H9 (cell line): ENCODE measurements at regions not wholly inside any gene's neighbourhood (a gene's known extent, or its start where the extent isn't known, plus 50 kb on each side); places are given as distances from the start of the nearest gene placed in this dataset.

ENCODE experiments used
- DNase-seq: peaks from one replicate; pipeline ENCODE4 v3.0.0-alpha.2; 2017
- H2AFZ ChIP-seq: one replicate; pipeline ENCODE4 v1.6.1; 2013; ENCODE audit warnings: mild to moderate bottlenecking, low read length, control low read depth, moderate library complexity
- H2AK5ac ChIP-seq: 2 replicates; pipeline ENCODE4 v1.6.1; 2013; ENCODE audit warnings: low read length, control low read depth, mixed read lengths; ENCODE audit not compliant: insufficient read length
- H2BK120ac ChIP-seq: one replicate; pipeline ENCODE4 v1.6.1; 2013; ENCODE audit warnings: low read depth, mild to moderate bottlenecking, low read length, control low read depth, inconsistent platforms; ENCODE audit not compliant: poor library complexity, severe bottlenecking
- H2BK12ac ChIP-seq: 2 replicates; pipeline ENCODE4 v1.6.1; 2013; ENCODE audit warnings: low read length, control low read depth, mixed read lengths, low read depth; ENCODE audit not compliant: insufficient read length
- H2BK15ac ChIP-seq: 2 replicates; pipeline ENCODE4 v1.6.1; 2013; ENCODE audit warnings: low read depth, low read length, control low read depth
- H2BK20ac ChIP-seq: one replicate; pipeline ENCODE4 v1.6.1; 2013; ENCODE audit warnings: low read depth, mild to moderate bottlenecking, low read length, control low read depth, inconsistent platforms; ENCODE audit not compliant: poor library complexity, severe bottlenecking
- H2BK5ac ChIP-seq: 2 replicates; pipeline ENCODE4 v1.6.1; 2013; ENCODE audit warnings: low read length, control low read depth, mixed read lengths; ENCODE audit not compliant: insufficient read length
- H3K14ac ChIP-seq: 2 replicates; pipeline ENCODE4 v1.6.1; 2013; ENCODE audit warnings: low read length, control low read depth; ENCODE audit not compliant: insufficient read depth
- H3K18ac ChIP-seq: 2 replicates; pipeline ENCODE4 v1.6.1; 2013; ENCODE audit warnings: low read depth, mild to moderate bottlenecking, mixed read lengths, low read length, control low read depth; ENCODE audit not compliant: insufficient read length
- H3K23ac ChIP-seq: 2 replicates; pipeline ENCODE4 v1.6.1; 2013; ENCODE audit warnings: low read length, control low read depth, mixed read lengths, low read depth; ENCODE audit not compliant: insufficient read length
- H3K23me2 ChIP-seq: 2 replicates; pipeline ENCODE4 v1.6.1; 2013; ENCODE audit warnings: low read depth, mild to moderate bottlenecking, mixed read lengths, low read length, control low read depth; ENCODE audit not compliant: insufficient read length, poor library complexity, severe bottlenecking
- H3K27ac ChIP-seq: 2 replicates; pipeline ENCODE4 v1.5.1; 2013; ENCODE audit warnings: low read length, control low read depth, mixed read lengths, low read depth; ENCODE audit not compliant: insufficient read length
- H3K27me3 ChIP-seq: 2 replicates; pipeline ENCODE4 v1.6.1; 2013; ENCODE audit warnings: low read length, control low read depth, inconsistent platforms; ENCODE audit not compliant: insufficient read depth
- H3K4ac ChIP-seq: 2 replicates; pipeline ENCODE4 v1.6.1; 2013; ENCODE audit warnings: low read depth, mild to moderate bottlenecking, control low read depth, inconsistent platforms, low read length, moderate library complexity
- H3K4me1 ChIP-seq: 2 replicates; pipeline ENCODE4 v1.6.1; 2013; ENCODE audit warnings: low read length, control low read depth, inconsistent platforms; ENCODE audit not compliant: insufficient read depth
- H3K4me2 ChIP-seq: 2 replicates; pipeline ENCODE4 v1.6.1; 2013; ENCODE audit warnings: low read length, control low read depth, mixed read lengths; ENCODE audit not compliant: insufficient read length, insufficient read depth
- H3K56ac ChIP-seq: 2 replicates; pipeline ENCODE4 v1.6.1; 2013; ENCODE audit warnings: low read depth, mild to moderate bottlenecking, mixed read lengths, low read length, control low read depth; ENCODE audit not compliant: insufficient read length
- H3K79me1 ChIP-seq: 2 replicates; pipeline ENCODE4 v1.6.1; 2013; ENCODE audit warnings: low read depth, mild to moderate bottlenecking, moderate library complexity, low read length, control low read depth, inconsistent platforms; ENCODE audit not compliant: insufficient read depth, poor library complexity, severe bottlenecking
- H3K79me2 ChIP-seq: 2 replicates; pipeline ENCODE4 v1.6.1; 2013; ENCODE audit warnings: low read length, control low read depth, inconsistent platforms; ENCODE audit not compliant: insufficient read depth
- H3K9ac ChIP-seq: 2 replicates; pipeline ENCODE4 v1.6.1; 2013; ENCODE audit warnings: low read length, control low read depth, mixed read lengths; ENCODE audit not compliant: insufficient read length; ENCODE audit errors: extremely low read depth
- H3K9me3 ChIP-seq: one replicate; pipeline ENCODE4 v1.6.1; 2013; ENCODE audit warnings: low read depth, low read length, inconsistent platforms; ENCODE audit not compliant: control insufficient read depth
- H3T11ph ChIP-seq: one replicate; pipeline ENCODE4 v1.6.1; 2013; ENCODE audit warnings: mild to moderate bottlenecking, low read length, control low read depth, inconsistent platforms
- H4K20me1 ChIP-seq: one replicate; pipeline ENCODE4 v1.6.1; 2013; ENCODE audit not compliant: control insufficient read depth, insufficient read length, insufficient read depth
- H4K5ac ChIP-seq: 2 replicates; pipeline ENCODE4 v1.6.1; 2013; ENCODE audit warnings: low read depth, mild to moderate bottlenecking, mixed read lengths, low read length, control low read depth; ENCODE audit not compliant: insufficient read length
- H4K8ac ChIP-seq: replicated peaks from 2 replicates; pipeline ENCODE4 v1.6.1; 2013; ENCODE audit warnings: low read length, control low read depth, mixed read lengths, low read depth; ENCODE audit not compliant: insufficient read length
- H4K91ac ChIP-seq: 2 replicates; pipeline ENCODE4 v1.6.1; 2013; ENCODE audit warnings: low read depth, mild to moderate bottlenecking, moderate library complexity, mixed read lengths, low read length, control low read depth; ENCODE audit not compliant: insufficient read length
- H3K27ac Mint-ChIP-seq, 3 experiments: 2 replicates in 2 of 3; 3 replicates in 1 of 3; pipeline ENCODE4 v1.8.0; 2020 to 2021; ENCODE audit warnings: mixed read lengths in 3 of 3, mild to moderate bottlenecking in 1 of 3, moderate library complexity in 1 of 3
- H3K27me3 Mint-ChIP-seq: 2 replicates; pipeline ENCODE4 v1.8.0; 2021; ENCODE audit warnings: low read depth, mild to moderate bottlenecking, moderate library complexity, mixed read lengths
- H3K36me3 Mint-ChIP-seq, 3 experiments: 2 replicates in 2 of 3; 3 replicates in 1 of 3; pipeline ENCODE4 v1.8.0; 2020 to 2021; ENCODE audit warnings: low read depth in 3 of 3, mixed read lengths in 3 of 3; ENCODE audit not compliant: insufficient read depth in 1 of 3
- H3K4me1 Mint-ChIP-seq, 2 experiments: 2 replicates each; pipeline ENCODE4 v1.8.0; 2020; ENCODE audit warnings: mixed read lengths in 2 of 2
- H3K4me3 Mint-ChIP-seq, 2 experiments: 2 replicates in 1 of 2; 3 replicates in 1 of 2; pipeline ENCODE4 v1.8.0; 2020 to 2021; ENCODE audit warnings: mild to moderate bottlenecking in 2 of 2, mixed read lengths in 2 of 2, moderate library complexity in 1 of 2
- H3K9me3 Mint-ChIP-seq, 2 experiments: 2 replicates in 1 of 2; 3 replicates in 1 of 2; pipeline ENCODE4 v1.8.0; 2020; ENCODE audit warnings: mild to moderate bottlenecking in 2 of 2, mixed read lengths in 2 of 2, moderate library complexity in 1 of 2
- WGBS: extraction: QIAGEN DNeasy Blood & Tissue Kit; methylation state at CpG from one replicate; pipeline ENCODE4 v1.1.7; 2013; ENCODE audit warnings: missing lambda C conversion rate, low lambda C conversion rate, mixed read lengths; ENCODE audit not compliant: insufficient read length; ENCODE audit errors: extremely low coverage; 5-methylcytosine and 5-hydroxymethylcytosine counted together
- TF ChIP-seq, protein P1 (sequence below): fragments of 200-600 bp; sonication (generic); conservative IDR thresholded peaks from 3 replicates; pipeline ENCODE4 v1.8.0; 2021; ENCODE audit warnings: antibody characterized with exemption, mild to moderate bottlenecking

DNA sequence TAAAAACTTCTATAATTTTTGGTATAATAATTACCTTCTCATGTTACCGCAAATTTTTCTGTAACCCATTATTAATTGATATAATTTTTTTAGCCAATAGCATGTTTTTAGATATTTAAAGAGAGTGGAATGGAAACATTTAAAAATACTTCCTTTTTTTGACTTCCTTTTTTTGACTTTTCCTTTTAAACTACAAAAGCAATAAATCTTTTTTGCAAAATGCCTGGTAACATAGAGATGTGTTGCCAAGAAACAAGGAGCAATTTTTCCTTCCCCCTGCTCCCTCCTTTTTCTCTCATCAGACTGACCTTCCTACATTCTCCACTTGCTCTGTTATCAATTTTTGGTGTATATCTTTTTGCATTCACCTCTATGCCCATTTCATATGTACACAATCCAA lies 666.2 kb downstream of the ADGRL2 start:
- H3K9me3 Mint-ChIP-seq = no peaks in the 10 kb centered on the region; a peak in 1 of 5 replicates
- no peaks in the 10 kb centered on the region for H4K20me1 ChIP-seq
- no peak overlapping the region for H3K23ac ChIP-seq
- H3T11ph ChIP-seq = no peak overlapping the region
- no peak overlapping the region for H2BK5ac ChIP-seq
- no peak overlapping the region for H3K4me2 ChIP-seq
- H4K5ac ChIP-seq = no peak overlapping the region
- H3K4ac ChIP-seq = no peak overlapping the region
- H4K91ac ChIP-seq = no peak overlapping the region
- H2BK12ac ChIP-seq = no peak overlapping the region
- H3K56ac ChIP-seq = no peak overlapping the region
- no peaks in the 10 kb centered on the region for H3K23me2 ChIP-seq
- no peaks in the 10 kb centered on the region for H3K79me1 ChIP-seq
- H3K79me2 ChIP-seq = no peaks in the 10 kb centered on the region
- no peak for DNase-seq
- no peak overlapping the region for H3K18ac ChIP-seq
- peaks cover 4% of the 10 kb centered on the region in 2 experiments; a peak in 1 of 4 replicates for H3K4me1 Mint-ChIP-seq
- no peak overlapping the region for H2BK20ac ChIP-seq
- no peaks in the 10 kb centered on the region for H3K36me3 Mint-ChIP-seq
- H3K9me3 ChIP-seq = no peaks in the 10 kb centered on the region
- H3K9ac ChIP-seq = no peak overlapping the region
- no peak overlapping the region for H2AFZ ChIP-seq
- H3K27ac ChIP-seq = no peak overlapping the region
- no peak overlapping the region for H3K4me3 Mint-ChIP-seq
- H2BK15ac ChIP-seq = no peak overlapping the region
- no peak overlapping the region for H2BK120ac ChIP-seq
- no peak overlapping the region for H3K14ac ChIP-seq
- no peak overlapping the region for H2AK5ac ChIP-seq
- no CpG with 5 or more reads among the region's 1 CpG for WGBS
- no peaks in the 10 kb centered on the region for H3K27me3 Mint-ChIP-seq
- H3K27me3 ChIP-seq = no peaks in the 10 kb centered on the region
- H3K27ac Mint-ChIP-seq = no peak overlapping the region
- TF ChIP-seq, protein P1, sequence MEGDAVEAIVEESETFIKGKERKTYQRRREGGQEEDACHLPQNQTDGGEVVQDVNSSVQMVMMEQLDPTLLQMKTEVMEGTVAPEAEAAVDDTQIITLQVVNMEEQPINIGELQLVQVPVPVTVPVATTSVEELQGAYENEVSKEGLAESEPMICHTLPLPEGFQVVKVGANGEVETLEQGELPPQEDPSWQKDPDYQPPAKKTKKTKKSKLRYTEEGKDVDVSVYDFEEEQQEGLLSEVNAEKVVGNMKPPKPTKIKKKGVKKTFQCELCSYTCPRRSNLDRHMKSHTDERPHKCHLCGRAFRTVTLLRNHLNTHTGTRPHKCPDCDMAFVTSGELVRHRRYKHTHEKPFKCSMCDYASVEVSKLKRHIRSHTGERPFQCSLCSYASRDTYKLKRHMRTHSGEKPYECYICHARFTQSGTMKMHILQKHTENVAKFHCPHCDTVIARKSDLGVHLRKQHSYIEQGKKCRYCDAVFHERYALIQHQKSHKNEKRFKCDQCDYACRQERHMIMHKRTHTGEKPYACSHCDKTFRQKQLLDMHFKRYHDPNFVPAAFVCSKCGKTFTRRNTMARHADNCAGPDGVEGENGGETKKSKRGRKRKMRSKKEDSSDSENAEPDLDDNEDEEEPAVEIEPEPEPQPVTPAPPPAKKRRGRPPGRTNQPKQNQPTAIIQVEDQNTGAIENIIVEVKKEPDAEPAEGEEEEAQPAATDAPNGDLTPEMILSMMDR = no peak
- H3K4me1 ChIP-seq = no peaks in the 10 kb centered on the region; the same call in 1 of the 2 replicates
- no peak overlapping the region for H4K8ac ChIP-seq
